Left renal cortex interstitium (tissue), 4 donors: ENCODE measurements at regions not wholly inside any gene's neighbourhood (a gene's known extent, or its start where the extent isn't known, plus 50 kb on each side); places are given as distances from the start of the nearest gene placed in this dataset.

Experiments
- DNase-seq, 4 donors: peaks; one replicate each; pipeline ENCODE4 v3.0.0-alpha.2; 2013; ENCODE audit warnings: low read depth in 4 of 4, low spot score in 2 of 4, missing footprints in 1 of 4

DNA sequence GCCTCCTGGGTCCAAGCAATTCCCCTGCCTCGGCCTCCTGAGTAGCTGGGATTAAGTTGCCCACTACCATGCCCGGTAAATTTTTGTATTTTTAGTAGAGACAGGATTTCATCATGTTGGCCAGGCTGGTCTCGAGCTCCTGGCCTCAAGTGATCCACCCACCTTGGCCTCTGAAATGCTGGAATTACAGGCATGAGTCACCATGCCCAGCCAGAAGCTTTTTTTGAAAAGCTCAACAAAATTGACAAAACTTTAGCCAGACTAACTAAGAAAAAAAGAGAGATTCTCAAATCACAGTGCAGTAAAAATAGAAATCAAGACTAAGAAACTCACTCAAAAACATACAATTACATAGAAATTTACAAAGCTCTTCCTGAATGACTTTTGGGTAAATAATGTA lies 420.6 kb downstream of the COL12A1 start:
- DNase-seq: no peak

GRCh38 chr6:74782346-74782745 lies 423.5 kb downstream of the COL12A1 start:
- no peak for DNase-seq

DNA sequence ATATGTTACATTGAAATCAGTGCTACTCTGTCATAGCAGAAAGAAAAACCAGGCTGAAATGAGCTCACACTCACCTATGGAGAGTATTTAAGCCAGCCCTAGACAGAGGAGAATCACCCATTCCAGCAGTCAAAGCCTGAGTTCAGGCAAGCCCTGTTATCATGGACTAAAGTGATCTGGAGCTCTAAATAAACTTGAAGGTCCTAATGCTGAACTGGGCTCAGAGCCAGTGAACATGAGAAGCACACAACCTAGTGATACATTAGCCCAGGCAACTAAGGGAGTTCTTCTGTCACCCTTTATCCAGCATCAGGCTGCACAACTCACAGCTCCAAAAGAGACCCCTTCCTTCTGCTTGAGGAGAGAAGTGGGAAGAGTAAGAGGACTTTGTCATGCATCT lies 425.0 kb downstream of the COL12A1 start:
- no peak for DNase-seq

GRCh38 chr6:74768738-74769137 lies 437.1 kb downstream of the COL12A1 start:
- no peak for DNase-seq

DNA sequence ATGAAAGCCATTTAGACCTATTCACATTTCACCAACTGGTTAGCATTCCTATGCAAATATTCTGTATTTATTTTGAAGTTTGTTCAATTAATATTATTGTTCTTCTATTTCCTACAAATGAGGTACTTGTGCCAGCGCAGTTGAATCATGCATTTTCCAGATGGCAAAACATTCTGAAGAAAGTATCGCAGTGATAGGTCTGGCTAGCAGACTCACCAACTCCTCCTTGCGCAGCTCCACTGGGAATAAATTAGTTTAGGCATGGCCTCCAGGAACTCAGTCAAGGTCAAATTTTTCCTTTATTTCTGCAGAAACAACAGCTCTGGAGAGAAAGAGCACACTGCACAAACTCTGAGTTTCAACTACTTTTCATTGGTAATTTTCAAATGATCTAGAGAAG lies 437.7 kb downstream of the COL12A1 start:
- no peak for DNase-seq

GRCh38 chr6:74765486-74765885 lies 440.4 kb downstream of the COL12A1 start:
- DNase-seq: no peak

DNA sequence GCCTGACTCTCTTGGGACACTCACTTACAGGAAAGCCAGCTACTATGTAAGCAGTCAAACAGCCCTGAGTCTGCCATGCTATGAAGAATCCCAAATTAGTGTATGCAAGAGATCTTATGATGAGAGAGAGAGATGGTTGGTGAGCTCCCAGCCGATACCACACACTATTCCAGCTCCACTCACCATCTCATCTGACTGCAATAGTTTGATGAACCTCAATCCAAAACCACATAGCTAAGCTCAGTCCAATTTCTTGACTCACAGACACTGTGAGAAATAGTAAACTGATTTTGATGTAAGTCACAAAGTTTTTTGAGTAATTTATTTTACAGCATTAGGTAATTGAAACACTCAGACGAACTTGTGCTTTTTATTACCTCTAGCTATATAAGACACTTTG lies 441.4 kb downstream of the COL12A1 start:
- no peak for DNase-seq

DNA sequence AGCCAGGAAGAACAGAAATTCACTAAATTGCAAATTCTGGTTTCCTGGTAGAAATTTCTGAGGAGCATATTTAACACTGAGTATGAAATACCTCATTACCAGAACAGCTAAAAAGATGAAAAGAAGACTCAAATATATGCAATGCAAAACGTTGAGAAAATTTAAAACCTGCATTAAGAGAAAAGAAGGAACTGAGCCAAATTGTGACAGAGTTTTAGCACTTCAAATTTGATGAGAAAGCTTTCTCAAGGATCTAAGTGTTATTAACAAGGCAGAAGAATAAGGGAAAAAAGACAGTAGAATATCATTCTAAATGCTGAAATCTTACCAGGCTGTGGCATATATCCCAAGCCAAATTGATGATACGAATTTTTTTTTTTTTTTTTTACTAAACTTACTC lies 443.0 kb downstream of the COL12A1 start:
- no peak for DNase-seq

DNA sequence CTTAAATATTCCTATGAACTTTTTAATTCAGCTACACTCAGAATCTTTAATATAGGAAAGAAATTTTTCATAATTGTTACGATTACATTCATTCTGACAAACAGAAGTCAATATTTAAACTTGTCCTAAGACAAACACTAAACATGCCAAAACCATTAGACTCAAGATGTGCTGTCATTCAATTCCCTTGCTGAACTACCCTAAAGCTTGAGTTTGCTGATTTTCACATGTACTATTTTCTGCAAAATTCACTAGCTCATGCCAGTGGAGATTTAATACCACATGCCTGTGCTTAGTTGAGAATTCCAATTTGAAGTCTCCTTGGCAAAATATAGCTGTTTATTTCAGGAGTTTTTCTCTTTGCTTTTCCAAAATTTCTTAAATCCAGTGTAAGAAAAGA lies 448.0 kb downstream of the COL12A1 start:
- no peak for DNase-seq

DNA sequence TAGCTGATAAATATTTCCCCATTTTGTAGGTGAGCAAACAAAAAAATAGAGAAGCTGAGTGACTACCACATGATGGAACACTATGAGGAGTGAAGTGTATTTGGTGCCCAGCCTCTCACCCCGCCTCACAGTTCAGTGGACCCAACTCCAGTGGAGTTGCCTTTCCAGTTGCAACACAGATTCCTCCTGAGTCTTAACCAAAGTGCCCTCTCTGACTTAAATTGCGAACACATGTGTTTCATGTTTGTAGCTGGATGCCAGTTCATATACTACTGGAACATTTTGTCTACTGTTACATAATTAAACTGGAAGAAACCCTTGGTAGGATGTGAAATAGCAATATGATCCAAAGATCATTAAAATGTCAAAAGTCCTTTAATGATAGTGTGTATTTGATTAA lies 448.9 kb downstream of the COL12A1 start:
- DNase-seq: no peak

DNA sequence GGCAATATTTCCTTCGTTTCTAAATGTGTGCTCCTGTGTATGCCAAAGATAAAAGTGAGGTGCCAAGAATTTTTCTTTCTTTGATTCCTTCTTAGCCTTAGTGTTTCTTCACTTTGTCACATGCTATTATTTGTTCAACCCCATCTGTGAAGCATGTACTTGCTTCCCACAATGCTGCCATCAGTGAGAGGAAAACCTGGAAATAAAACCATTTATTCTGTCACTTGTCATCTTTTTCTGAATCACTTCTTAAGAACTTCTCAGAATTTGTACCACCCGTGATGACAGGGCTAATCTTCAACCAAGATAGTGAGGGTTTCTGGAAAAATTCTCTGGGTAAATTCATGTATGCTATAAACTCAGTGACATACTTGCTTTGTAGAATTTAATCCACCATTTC lies 450.1 kb downstream of the COL12A1 start:
- no peak for DNase-seq

GRCh38 chr6:74755196-74755595 lies 450.7 kb downstream of the COL12A1 start:
- no peak for DNase-seq

DNA sequence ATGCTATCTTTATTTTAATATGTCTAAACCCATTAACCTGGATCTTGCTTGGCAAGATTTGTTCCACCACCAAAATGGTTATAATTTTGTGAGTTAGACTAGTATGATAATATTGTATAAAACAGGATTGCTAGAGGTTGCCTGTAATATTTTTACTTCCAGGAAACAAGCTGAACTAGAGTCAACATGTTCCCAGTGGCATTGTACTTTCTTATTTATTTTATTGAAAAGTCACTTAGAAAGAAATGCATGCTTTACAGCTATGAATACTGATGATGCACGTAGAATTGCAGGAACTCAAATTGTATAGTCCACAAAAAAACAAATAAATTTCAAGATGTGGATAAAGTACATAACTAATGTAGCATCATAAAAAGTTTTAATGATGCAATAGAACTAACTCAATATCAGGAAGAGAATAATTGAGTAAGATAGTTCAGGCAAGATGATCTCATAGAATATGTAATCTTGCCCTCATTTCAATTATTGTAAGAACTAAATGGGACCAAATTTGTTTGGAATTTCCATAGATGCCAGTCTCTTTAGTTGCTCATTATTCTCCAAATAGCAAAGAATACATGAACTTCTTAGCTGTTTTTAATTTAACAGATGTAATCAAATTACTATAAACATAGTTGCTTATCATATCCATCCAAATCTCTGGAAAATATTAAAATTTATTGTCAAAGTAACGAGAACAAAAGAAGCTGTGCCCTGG lies 451.8 kb downstream of the COL12A1 start:
- DNase-seq: no peak

DNA sequence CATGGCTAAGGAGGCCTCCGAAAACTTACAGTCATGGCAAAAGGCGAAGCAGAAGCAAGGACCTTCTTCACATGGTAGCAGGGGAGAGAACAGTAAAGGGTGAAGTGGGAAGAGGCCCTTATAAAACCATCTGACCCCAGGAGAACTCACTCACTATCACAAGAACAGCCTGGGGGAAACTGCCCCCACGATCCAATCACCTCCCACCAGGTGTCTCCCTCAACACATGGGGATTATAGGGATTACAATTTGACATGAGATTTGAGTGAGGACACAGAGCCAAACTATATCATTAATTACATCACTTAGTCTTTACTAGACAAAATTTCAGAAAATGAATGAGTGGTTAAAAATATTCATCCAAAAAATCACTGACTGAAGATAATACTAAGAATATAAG lies 453.6 kb downstream of the COL12A1 start:
- DNase-seq: no peak

DNA sequence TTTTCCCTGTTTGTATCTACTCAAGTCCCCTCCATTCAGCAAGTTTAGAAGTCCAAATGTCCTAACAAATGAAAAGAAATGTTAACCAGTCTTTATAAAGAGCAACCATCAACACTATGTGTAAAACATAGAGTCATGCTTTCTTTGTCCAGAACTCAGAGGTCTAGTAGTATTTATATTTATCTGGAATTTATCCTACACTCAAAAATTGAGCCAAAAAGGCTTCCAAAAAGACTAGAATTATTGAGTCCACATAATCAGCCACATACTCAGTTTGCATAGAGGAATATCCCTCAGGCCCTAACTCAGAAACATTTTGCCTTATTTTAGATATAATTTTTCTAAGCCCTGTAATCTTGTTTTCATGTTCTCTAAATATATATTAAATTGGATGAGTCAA lies 455.0 kb downstream of the COL12A1 start:
- DNase-seq: no peak

DNA sequence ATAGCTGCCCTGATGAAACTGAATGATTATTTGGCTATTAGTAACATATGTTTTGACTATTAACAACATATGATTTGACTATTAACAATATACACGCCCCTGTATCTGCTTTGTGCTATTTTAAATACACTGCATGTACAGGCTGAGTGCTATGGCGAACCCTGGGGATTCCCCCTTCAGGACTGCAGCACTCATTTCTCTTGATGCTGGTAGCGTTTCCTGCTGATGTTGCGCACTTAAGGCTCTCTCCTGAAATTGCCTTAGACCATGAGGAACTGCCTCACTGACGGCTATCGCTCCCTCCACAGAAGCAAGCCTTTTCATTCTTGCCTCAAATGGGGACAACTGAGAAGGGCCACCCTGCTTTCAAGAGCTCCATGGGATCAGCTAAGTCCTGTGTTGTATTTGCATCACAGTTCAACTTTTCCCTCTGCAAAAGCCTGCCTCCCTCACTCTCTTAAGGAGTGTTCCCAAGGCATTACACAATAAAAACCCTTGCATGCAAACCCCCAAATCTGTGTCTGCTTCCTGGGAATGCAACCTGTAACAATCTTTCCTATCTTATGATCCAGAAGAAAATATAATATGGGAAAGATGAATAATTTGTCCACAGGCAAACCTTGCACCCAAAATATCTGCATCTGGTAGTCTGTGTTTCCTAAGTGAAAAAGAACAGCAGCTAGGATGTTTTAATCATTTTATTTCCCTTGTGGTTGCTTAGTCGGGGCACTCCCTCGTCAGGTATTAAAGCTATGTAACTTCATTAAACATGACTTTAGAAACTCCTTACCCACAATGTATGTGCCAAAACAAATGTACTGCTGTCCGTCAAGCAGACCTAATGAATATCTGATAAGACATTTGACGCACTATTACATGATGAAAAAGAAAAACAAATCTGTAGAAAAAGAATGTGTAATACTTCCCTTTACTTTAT lies 456.4 kb downstream of the COL12A1 start:
- no peak for DNase-seq

DNA sequence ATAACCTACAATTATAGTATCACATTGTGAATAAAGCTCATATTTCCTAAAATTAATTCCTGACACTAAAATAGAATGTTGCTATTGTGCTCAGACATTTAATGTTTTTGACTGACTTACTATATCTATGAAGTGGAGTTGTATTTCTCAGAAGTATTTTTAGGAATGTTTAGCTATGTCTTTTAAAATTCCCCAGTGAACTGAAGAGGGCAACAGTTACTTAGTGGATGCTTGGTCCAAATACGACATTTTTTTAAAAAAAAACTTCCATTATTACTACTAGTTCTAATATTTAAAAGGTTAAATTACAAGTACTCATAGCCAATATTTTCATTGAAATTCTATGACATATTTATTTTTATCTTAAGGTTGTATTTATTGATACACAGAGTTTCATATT lies 460.2 kb downstream of the COL12A1 start:
- DNase-seq: no peak

- no peak for DNase-seq
Observed at GRCh38 chr6:74742793-74743508, 462.9 kb downstream of the COL12A1 start.

DNA sequence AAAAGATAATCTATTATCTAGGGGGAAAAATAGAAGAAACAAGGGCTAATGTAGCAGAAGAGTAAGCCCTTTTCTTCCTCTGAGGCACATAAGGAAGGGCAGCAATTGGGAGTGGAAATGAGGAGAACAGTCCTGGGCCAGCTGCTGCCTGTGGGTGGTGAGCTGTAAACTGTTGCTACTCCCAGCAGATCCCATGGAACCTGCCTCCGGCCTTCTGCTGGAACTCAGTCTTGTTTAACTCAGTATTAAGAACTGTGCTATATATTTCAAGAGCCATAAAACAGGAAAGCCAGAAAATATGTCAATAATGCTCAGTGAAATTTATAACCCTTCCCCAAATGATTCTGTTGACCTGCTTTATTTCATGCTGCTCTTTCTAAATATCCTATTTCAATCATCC lies 464.2 kb downstream of the COL12A1 start:
- DNase-seq: no peak

DNA sequence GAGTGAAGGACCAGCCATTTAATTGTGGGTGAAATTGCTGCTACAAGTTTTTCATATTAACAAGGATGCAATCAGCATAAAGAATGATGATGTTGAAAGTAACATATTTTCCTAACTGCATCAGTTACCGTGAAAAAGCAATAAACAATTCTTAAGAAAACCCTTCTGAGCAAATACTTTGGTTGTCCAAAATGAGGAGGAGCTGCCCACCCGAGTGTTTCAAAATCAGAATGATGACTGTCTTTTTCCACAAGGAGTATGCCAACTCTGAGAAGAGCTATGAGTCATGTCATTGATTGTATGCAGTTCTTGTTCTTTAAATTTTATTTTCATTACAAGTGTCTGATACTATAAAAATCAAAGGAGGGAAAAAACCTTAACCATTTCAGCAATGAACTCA lies 470.5 kb downstream of the COL12A1 start:
- DNase-seq: no peak

DNA sequence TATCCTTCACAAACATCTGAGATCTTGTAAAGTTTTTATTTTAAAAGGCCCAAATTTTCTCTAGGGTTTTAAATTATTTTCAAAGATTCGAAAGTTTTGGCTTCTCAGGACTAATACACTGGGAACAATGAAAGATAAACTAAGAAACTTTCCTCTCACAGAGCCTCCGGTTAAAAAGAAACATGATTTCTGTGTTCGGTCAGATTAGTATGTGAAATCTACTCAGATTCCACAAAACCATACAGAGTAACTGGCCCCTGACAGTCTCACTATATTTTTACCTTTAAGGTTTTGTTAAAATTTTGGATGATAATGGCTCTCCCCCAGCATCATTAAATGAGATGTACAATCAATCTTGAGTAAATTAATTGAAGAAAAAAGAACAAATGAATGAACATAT lies 471.0 kb downstream of the COL12A1 start:
- DNase-seq: no peak
